EH (cell line): ENCODE measurements at regions not wholly inside any gene's neighbourhood (a gene's known extent, or its start where the extent isn't known, plus 50 kb on each side); places are given as distances from the start of the nearest gene placed in this dataset.
A peak's percentile ranks its signal among the peaks of the same experiment; 100 is the strongest.

Source experiments
- DNase-seq: peaks from one replicate; pipeline ENCODE4 v3.0.0-alpha.2; 2015; ENCODE audit warnings: low read depth

DNA sequence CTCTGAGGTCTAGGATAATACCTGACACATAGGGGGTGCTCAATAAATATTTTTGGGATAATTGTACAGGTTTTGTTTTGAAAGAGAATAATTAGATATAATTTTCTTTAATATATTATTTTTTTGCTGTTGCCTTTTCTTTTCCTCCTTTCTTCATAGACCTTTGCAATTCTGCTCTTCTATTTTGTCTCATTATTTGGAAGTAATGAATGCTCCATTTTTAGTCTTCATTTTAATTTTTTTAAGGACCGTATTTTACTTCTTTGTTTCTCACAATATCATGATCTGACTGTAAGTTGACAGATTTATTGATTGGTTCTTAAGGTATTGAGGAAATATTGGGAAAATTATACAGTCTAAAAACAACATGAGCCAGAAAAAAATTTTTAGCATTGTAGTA, 150.5 kb upstream of the TMC3 start:
- no peak for DNase-seq

- DNase-seq = no peak
Observed at GRCh38 chr15:81523867-81524266, 149.9 kb upstream of the TMC3 start.

GRCh38 chr15:81520480-81520879, 146.5 kb upstream of the TMC3 start:
- DNase-seq = no peak

GRCh38 chr15:81516461-81516860, 142.4 kb upstream of the TMC3 start:
- peak; percentile 79 for DNase-seq

GRCh38 chr15:81516012-81516411, 142.0 kb upstream of the TMC3 start:
- DNase-seq = peak; percentile 27

DNA sequence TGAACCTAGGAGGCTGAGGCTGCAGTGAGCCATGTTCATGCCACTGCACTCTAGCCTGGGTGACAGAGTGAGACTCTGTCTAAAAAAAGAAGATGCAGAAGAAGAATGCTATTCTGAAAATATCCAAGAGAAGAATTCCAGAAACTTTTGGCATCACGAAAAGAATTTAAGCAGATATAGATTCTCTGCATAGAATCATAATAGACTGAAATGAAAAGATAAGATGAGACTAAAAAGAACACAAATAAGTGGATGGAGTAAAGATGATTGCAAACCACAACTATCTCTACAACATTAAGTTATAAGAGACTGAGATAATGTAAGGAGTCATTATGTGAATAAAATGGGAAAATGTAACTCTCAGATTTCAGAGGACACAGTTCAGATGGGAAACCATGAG, 140.7 kb upstream of the TMC3 start:
- no peak for DNase-seq

- peak; percentile 65 for DNase-seq
Observed at GRCh38 chr15:81511138-81511537, 137.1 kb upstream of the TMC3 start.

DNA sequence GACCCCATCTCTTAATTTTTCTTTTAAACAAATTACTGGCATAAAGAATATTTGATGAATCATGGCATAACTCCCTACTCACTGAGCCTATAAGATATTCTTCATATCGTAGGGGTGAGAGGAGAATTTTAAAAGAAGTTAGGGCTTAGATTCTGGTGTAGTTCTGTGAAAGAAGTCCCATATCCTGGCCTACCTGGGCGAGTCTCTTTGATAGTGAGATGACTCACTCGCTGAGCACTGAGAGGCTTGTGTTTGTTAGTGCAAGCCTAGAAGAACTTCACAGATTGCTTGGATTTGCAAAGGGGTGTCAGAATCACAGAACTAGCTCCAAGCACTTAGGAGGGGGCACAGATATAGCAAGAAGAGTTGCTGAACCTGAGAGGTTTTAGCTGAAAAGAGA, 133.8 kb upstream of the TMC3 start:
- DNase-seq = no peak

DNA sequence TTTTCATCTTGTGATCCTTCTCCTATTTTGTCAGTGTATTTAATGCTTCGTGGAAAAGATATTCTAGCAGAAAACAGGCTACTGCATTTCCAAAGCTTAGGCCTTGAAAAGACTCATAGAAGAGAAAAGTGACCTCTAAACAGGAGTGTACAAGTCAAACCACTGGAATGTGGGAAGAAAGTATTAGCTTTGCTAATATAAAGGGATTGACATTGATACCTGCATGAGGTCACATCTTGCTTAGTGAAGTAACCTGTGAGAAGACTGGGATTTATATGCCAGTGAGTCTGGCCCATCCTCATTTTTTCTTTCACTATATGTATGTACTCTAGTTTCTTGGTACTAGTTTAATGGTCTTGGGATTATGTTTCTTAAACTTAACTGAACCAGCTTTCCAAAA, 132.9 kb upstream of the TMC3 start:
- no peak for DNase-seq

- DNase-seq = no peak
Observed at GRCh38 chr15:81506071-81506470, 132.1 kb upstream of the TMC3 start.

- DNase-seq = peak; percentile 79
Observed at GRCh38 chr15:81504170-81504905, 130.3 kb upstream of the TMC3 start.

- DNase-seq = peak; percentile 52
Observed at GRCh38 chr15:81502439-81502838, 128.4 kb upstream of the TMC3 start.

DNA sequence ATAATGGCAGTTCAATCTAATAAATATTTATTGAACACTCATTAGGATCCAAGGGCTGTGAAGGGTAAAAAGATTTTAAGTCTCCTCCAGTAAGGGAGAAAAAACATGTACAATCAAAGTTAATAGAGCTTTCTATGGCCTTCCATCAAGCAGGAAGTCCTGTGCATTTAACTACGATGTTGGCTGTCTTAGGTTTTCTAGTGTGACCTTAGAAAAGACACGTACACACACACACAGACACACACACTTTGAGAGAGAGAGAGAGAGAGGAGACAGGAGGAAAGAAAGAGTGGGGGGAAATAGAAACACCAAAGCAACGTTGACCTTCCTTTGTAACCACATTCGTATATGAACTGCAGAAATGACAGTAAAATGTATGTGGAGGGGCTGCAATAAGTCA, 126.1 kb upstream of the TMC3 start:
- DNase-seq = no peak

GRCh38 chr15:81498294-81498693, 124.3 kb upstream of the TMC3 start:
- no peak for DNase-seq

DNA sequence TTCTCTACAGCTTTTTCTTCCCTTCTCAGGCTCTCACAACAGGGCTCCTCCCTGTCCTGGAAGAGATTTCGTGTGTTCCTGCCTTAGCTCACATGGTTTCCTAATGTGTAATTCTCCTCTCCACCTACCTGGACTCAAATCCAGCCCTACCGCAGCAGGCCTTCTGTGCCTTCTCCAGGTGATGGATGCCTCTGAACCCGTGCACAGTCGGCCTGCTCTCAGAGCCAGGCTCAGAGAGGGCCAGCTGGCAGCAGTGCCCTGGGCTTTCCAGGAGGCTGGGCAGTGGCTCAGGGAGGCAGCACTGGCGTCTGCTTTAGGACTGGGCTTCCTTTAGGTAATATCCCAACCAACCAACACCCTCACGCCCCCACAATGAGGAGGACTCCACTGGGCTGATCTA, 123.2 kb upstream of the TMC3 start:
- DNase-seq = no peak

GRCh38 chr15:81495780-81496467, 121.9 kb upstream of the TMC3 start:
- no peak for DNase-seq

GRCh38 chr15:81492969-81493645, 119.1 kb upstream of the TMC3 start:
- DNase-seq = no peak

DNA sequence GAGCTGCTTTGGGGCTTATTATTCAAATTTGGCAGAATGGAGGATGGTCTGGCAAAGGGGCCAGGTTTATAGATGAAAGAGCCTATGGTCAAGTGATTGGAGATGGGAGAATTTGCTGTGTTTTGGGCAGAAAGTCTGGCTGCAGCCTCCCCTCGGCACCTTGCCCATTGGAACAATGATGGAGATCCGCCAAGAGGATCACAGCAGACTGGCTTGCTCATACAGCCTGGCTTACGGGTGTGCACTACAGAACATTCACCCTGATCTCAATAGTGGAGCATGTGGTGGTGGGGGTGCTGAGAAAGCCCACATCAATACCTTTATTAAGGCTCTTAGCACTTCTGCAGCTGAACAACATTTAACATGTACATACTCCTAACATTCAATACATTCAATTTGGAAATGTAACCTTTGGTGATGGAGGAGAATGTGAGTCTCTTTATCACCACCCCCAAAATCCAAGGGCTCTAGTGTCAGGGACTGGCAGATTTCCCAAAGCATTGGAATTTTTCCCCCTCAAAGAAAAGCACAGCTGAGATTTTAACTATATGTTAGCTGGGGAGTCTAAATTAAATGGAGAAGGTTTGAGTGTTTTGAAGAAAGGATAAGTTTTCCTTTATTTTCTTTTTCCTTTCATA, 118.4 kb upstream of the TMC3 start:
- peak; percentile 27 for DNase-seq

DNA sequence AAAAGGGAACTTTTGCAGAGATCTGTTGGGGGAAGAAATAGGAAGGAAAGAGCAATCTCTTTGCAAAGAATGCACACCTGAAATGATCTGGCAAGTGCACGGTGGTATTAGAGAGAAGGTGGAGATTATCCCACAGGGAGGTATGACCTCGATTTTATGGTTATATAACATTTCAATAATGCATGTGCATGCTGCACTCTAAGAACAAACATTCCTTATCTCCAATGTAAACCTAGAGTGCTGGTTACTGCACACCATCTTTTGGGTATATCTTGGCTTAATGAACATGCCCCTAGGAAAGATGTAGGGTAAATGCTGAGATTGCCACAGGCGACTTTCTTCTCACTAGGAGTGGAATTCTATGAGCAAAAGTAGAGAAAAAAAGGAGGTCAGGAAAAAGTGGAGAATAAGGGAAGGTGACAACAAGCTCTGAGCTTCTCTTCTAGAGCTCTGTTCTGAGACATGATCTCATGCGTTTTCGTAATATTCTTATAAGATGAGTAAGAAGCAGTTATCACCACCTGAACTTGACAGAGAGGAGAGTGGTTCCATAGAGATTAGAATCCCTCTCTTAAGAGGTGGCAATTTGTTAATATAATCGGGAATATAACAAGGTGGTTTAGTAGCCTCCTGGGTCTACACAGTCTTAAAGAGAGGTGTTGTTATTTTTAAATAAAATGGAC, 117.5 kb upstream of the TMC3 start:
- DNase-seq = no peak

DNA sequence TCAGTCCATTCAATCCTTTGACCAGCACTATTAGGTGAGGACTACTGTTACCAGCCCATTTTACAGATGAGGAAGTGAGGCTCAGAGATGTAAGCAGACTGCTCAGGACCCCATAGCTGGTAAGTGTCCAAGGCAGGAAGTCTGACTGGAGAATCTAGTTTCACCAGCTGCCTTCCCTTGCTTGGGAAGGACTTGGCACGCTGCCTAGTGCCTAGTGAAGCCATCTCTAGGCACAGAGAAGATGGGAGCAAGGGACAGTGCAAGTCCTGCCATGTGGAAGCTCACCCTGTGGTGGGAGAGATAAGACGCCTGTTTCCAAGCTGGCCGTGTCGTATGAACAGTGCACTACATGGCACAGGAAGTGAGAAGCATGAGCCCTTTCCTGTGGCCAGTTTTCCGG, 111.8 kb upstream of the TMC3 start:
- peak; percentile 13 for DNase-seq

DNA sequence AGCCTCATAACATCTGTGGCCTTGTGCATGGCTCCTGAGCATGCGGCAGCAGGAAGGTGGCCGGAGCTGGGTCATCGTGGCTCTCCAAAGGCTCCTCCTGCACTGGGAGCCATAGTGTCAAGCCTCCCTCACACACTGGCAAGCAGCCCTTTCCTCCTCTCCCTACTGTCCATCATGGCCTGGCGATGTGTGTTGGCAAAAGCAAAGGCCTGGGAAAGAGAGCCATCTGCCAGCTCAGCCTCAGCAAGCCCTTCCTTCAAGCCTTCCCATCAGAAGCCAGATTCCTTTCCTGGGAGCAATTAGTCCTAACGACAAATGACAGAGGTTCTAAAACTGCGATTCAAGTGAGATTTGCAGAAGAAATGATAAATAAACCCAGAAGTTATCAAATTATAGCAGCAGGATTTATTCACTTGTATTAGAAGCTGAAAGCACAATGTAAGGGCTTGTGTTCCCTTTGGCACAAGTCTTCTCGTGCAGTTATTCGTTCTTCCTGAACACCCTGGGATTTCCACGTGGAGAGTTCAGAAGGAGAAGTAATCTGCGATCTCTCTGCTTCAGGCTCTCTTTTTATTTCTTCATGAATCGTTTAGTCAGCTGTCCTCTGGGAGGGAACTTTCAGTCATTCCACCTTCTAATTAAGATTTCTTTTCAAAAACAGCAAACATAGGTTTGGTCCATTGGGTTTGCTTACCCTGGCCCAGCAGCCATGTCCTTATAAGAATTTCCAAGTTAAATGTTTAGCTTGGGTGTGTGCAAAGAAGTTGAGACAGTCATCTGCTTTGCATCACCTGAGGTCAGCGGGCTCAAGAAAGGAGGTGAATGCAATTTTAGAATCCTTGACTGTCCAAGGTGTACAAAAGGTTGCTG, 110.3 kb upstream of the TMC3 start:
- DNase-seq = no peak
